Natural killer cell (primary cell): ENCODE measurements at regions not wholly inside any gene's neighbourhood (a gene's known extent, or its start where the extent isn't known, plus 50 kb on each side); places are given as distances from the start of the nearest gene placed in this dataset.
"Not testable (repeated sequence)": the region's sequence is repeated elsewhere in the genome, so short reads cannot be mapped to it uniquely, and the experiment has no call there.

Experiments used
- ATAC-seq, 3 donors: fragments of 150-1000 bp in 2 of 3; fragments of 200-7000 bp in 1 of 3; cut with Tn5 transposase; 1 replicate in 1 of 3; 2 replicates in 2 of 3; pipeline ENCODE4 v1.10.0; 2021; ENCODE audit warnings: mild to moderate bottlenecking in 2 of 3, moderate library complexity in 2 of 3
- DNase-seq, 2 donors: peaks; one replicate each; pipeline versions ENCODE4 v3.0.0 to v3.0.0-alpha.2; 2013 to 2021; ENCODE audit warnings: mixed read lengths in 1 of 2
- H3K27ac ChIP-seq: one replicate; pipeline ENCODE4 v1.5.1; 2013; ENCODE audit warnings: mild to moderate bottlenecking, low read length
- H3K27me3 ChIP-seq: one replicate; pipeline ENCODE4 v1.6.1; 2013; ENCODE audit warnings: low read length; ENCODE audit not compliant: control insufficient read depth, insufficient read depth
- H3K36me3 ChIP-seq: one replicate; pipeline ENCODE4 v1.6.1; 2013; ENCODE audit warnings: low read length; ENCODE audit not compliant: control insufficient read depth, insufficient read depth
- H3K4me1 ChIP-seq: one replicate; pipeline ENCODE4 v1.6.1; 2013; ENCODE audit warnings: low read length; ENCODE audit not compliant: control insufficient read depth, insufficient read depth
- H3K4me3 ChIP-seq: one replicate; pipeline ENCODE4 v1.5.1; 2013; ENCODE audit warnings: low read length
- H3K9me3 ChIP-seq: one replicate; pipeline ENCODE4 v1.6.1; 2013; ENCODE audit warnings: low read length; ENCODE audit not compliant: control insufficient read depth, insufficient read depth
- H3K27ac Mint-ChIP-seq, 2 donors: one replicate each; pipeline ENCODE4 v1.8.0; 2022; ENCODE audit warnings: mild to moderate bottlenecking in 2 of 2, mixed read lengths in 2 of 2, moderate library complexity in 1 of 2
- H3K27me3 Mint-ChIP-seq, 2 donors: one replicate each; pipeline ENCODE4 v1.8.0; 2022; ENCODE audit warnings: low read depth in 2 of 2, mixed read lengths in 2 of 2
- H3K36me3 Mint-ChIP-seq: one replicate; pipeline ENCODE4 v1.8.0; 2022; ENCODE audit warnings: mixed read lengths
- H3K4me1 Mint-ChIP-seq, 2 donors: one replicate each; pipeline ENCODE4 v1.8.0; 2022; ENCODE audit warnings: mixed read lengths in 2 of 2
- H3K4me3 Mint-ChIP-seq: one replicate; pipeline ENCODE4 v1.8.0; 2022; ENCODE audit warnings: mild to moderate bottlenecking, moderate library complexity, mixed read lengths
- H3K9me3 Mint-ChIP-seq, 2 donors: one replicate each; pipeline ENCODE4 v1.8.0; 2022; ENCODE audit warnings: mixed read lengths in 2 of 2
- WGBS: methylation state at CpG from one replicate; pipeline ENCODE4 v1.1.7; 2013; ENCODE audit warnings: missing lambda C conversion rate; ENCODE audit not compliant: insufficient coverage; 5-methylcytosine and 5-hydroxymethylcytosine counted together
- intact Hi-C: fragments of 100-400 bp; cut with micrococcal nuclease; formaldehyde crosslinking; loops from one replicate; pipeline ENCODE4 v1.14.2; 2022
- TF ChIP-seq, protein P1 (sequence below): fragments of 200-600 bp; IDR thresholded peaks from one replicate; pipeline ENCODE4 v1.8.0; 2022; ENCODE audit warnings: antibody characterized with exemption

- Mint-ChIP-seq H3K27me3 (no peaks in the 10 kb centered on the region), H3K36me3 (no peaks in the 10 kb centered on the region), H3K4me3 (no peak overlapping the region), H3K9me3 (no peaks in the 10 kb centered on the region), H3K4me1 (peaks cover 12 to 14% of the 10 kb centered on the region in 2 donors), H3K27ac (no peak overlapping the region)
- intact Hi-C loops = no loop called here
- H3K4me3 ChIP-seq = no peak overlapping the region
- TF ChIP-seq, protein P1, sequence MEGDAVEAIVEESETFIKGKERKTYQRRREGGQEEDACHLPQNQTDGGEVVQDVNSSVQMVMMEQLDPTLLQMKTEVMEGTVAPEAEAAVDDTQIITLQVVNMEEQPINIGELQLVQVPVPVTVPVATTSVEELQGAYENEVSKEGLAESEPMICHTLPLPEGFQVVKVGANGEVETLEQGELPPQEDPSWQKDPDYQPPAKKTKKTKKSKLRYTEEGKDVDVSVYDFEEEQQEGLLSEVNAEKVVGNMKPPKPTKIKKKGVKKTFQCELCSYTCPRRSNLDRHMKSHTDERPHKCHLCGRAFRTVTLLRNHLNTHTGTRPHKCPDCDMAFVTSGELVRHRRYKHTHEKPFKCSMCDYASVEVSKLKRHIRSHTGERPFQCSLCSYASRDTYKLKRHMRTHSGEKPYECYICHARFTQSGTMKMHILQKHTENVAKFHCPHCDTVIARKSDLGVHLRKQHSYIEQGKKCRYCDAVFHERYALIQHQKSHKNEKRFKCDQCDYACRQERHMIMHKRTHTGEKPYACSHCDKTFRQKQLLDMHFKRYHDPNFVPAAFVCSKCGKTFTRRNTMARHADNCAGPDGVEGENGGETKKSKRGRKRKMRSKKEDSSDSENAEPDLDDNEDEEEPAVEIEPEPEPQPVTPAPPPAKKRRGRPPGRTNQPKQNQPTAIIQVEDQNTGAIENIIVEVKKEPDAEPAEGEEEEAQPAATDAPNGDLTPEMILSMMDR = no peak
- H3K4me1 ChIP-seq = peaks cover 13% of the 10 kb centered on the region
- no peaks in the 10 kb centered on the region for H3K36me3 ChIP-seq
- ATAC-seq (no peak), DNase-seq (no peak)
- WGBS = 90% methylated on average over 4 of the region's 4 CpGs
- no peaks in the 10 kb centered on the region for H3K9me3 ChIP-seq
- no peak overlapping the region for H3K27ac ChIP-seq
- H3K27me3 ChIP-seq = no peaks in the 10 kb centered on the region
Observed at GRCh38 chr3:3662610-3663009, 136.6 kb upstream of the LRRN1 start.

DNA sequence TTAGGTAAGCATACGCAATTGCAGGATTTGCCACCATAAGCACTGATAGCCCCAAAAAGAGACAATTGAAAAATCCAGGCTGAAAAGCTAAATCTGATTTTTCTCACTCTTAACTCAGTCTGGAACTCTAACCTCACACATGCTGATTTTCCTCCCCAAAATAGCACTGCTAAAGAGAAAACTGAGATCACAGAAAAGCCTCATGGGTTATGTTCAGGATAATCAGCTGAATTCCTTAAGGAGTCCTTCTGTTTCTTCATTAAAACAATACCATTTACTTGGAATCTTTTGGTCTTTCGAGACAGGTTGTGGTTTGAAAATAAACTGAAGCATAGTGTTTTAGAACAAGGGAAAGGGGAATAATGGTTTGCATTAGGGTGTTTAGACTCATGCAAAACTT, 144.3 kb upstream of the LRRN1 start:
- no peak overlapping the region for H3K27ac Mint-ChIP-seq
- no peaks in the 10 kb centered on the region for H3K9me3 Mint-ChIP-seq
- no peak for DNase-seq
- TF ChIP-seq, protein P1 = no peak
- no peak for ATAC-seq
- Histone ChIP-seq H3K9me3 (no peaks in the 10 kb centered on the region), H3K27ac (no peak overlapping the region), H3K27me3 (no peaks in the 10 kb centered on the region), H3K4me3 (no peak overlapping the region), H3K4me1 (no peaks in the 10 kb centered on the region), H3K36me3 (no peaks in the 10 kb centered on the region)
- H3K4me1 Mint-ChIP-seq = no peaks in the 10 kb centered on the region
- H3K36me3 Mint-ChIP-seq = no peaks in the 10 kb centered on the region
- peaks cover 7 to 15% of the 10 kb centered on the region in 2 donors for H3K27me3 Mint-ChIP-seq
- H3K4me3 Mint-ChIP-seq = no peak overlapping the region
- intact Hi-C loops = no loop called here
- WGBS = 93% methylated on average over 1 of the region's 2 CpGs

DNA sequence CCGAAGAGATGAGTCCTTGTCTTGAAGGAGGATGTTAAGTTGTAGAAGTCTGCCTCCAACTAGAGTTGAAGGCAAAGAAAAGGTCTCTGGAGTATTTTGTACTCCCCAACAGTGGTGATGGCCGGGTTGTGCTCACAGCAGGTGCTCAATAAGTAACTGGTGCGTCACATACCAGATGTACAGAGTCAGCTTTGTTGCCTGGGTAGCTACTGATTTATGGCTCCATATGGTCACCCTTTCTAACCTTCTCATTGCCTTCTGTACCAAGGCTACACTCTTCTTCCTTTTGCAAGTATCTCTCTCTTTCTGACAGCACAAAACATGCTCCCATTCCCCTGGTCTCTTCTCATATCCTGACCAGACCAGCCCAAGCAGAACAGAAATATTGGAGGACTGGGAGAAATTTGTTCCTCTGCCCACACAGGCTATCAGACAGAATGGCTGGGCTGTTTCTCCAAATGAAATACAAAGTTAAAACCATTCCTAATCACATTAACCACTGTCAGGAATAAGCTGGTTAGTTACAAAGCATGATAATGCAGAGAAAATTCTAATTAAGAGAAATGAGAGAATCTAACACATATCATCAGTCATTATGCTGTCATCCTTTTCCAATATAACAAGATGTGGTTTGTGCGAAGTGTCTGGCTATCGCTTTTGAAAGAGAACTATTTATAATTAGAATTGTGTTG, 150.1 kb upstream of the LRRN1 start:
- intact Hi-C loops = no loop called here
- Mint-ChIP-seq H3K27me3 (peaks cover 10 to 21% of the 10 kb centered on the region in 2 donors), H3K4me1 (no peaks in the 10 kb centered on the region), H3K36me3 (no peaks in the 10 kb centered on the region), H3K4me3 (no peak overlapping the region), H3K27ac (no peak overlapping the region), H3K9me3 (no peaks in the 10 kb centered on the region)
- Histone ChIP-seq H3K4me1 (no peaks in the 10 kb centered on the region), H3K27me3 (no peaks in the 10 kb centered on the region), H3K36me3 (no peaks in the 10 kb centered on the region), H3K27ac (no peak overlapping the region), H3K9me3 (no peaks in the 10 kb centered on the region), H3K4me3 (no peak overlapping the region)
- 93% methylated on average over 5 of the region's 5 CpGs for WGBS
- no peak for ATAC-seq
- no peak for DNase-seq
- TF ChIP-seq, protein P1 = no peak

GRCh38 chr3:3646934-3647333, 152.3 kb upstream of the LRRN1 start:
- Mint-ChIP-seq H3K4me3 (no peak overlapping the region), H3K36me3 (no peaks in the 10 kb centered on the region), H3K27ac (no peak overlapping the region), H3K4me1 (no peaks in the 10 kb centered on the region), H3K9me3 (no peaks in the 10 kb centered on the region), H3K27me3 (peaks cover 7 to 21% of the 10 kb centered on the region in 2 donors)
- no peaks in the 10 kb centered on the region for H3K36me3 ChIP-seq
- 71% methylated on average over 1 of the region's 2 CpGs for WGBS
- intact Hi-C loops = no loop called here
- TF ChIP-seq, protein P1 = no peak
- H3K9me3 ChIP-seq = no peaks in the 10 kb centered on the region
- ATAC-seq (no peak), DNase-seq (no peak)
- H3K4me3 ChIP-seq = no peak overlapping the region
- no peak overlapping the region for H3K27ac ChIP-seq
- H3K27me3 ChIP-seq = no peaks in the 10 kb centered on the region
- no peaks in the 10 kb centered on the region for H3K4me1 ChIP-seq

DNA sequence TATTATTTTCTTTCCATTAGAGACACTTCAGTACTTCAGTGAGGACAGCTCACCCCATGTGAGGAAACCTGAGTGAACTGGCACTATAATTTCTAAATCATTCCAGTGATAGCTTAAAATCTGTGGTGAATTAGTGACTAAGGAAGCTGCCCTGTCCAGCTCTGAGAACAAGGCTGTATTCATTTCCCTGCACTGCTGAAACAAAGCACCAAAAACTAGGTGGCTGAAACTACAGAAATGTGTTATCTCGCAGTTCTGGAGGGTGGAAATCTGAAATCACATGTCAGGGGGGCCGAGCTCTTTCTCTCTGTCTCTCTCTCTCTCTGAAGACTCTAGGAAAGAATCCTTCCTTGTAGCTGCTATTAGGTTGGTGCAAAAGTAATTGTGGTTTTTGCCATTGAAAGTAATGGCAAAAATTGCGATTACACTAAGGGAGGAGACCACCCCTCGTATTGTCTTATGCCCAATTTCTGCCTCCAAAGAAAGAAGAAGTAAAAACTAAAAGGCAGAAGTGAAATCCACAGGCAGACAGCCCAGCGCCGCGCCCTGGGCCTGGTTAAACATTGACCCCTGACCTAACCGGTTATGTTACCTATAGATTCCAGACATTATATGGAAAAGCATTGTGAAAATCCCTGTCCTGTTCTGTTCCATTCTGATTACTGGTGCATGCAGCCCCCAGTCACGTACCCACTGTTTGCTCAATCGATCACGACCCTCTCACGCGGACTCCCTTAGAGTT, 153.0 kb upstream of the LRRN1 start:
- H3K27me3 ChIP-seq, H3K9me3 Mint-ChIP-seq, H3K4me3 Mint-ChIP-seq, intact Hi-C loops, DNase-seq, H3K4me1 ChIP-seq, H3K4me1 Mint-ChIP-seq, H3K36me3 ChIP-seq, H3K27ac Mint-ChIP-seq, H3K9me3 ChIP-seq, H3K27ac ChIP-seq, H3K36me3 Mint-ChIP-seq, ATAC-seq, H3K4me3 ChIP-seq: not testable (repeated sequence)
- H3K27me3 Mint-ChIP-seq = peaks cover 4 to 14% of the 10 kb centered on the region in 2 donors
- WGBS = 88% methylated on average over 12 of the region's 13 CpGs
